ENCODE measurements at regions not wholly inside any gene's neighbourhood (a gene's known extent, or its start where the extent isn't known, plus 50 kb on each side); places are given as distances from the start of the nearest gene placed in this dataset.
"Not testable (repeated sequence)": the region's sequence is repeated elsewhere in the genome, so short reads cannot be mapped to it uniquely, and the experiment has no call there.

- TF ChIP-seq CTCF (IDR thresholded peaks at IDR 0.05): no peak
- TF ChIP-seq POLR2A (IDR thresholded peaks at IDR 0.05): no peak
- no peaks in the 10 kb centered on the region for H3K36me3 ChIP-seq
- no peak overlapping the region for H3K27ac ChIP-seq
- no peaks in the 10 kb centered on the region for H3K4me1 ChIP-seq
- WGBS (ENCODE audit: insufficient coverage, low coverage, low lambda C conversion rate, missing lambda C conversion rate): 24% methylated on average over 3 of the region's 3 CpGs
- H3K27me3 ChIP-seq: no peaks in the 10 kb centered on the region
- DNase-seq (no peak), ATAC-seq (no peak)
- intact Hi-C loops (cut with DNase I): no loop called here
- H3K9me3 ChIP-seq: no peaks in the 10 kb centered on the region
- H3K4me3 ChIP-seq: no peak overlapping the region
Measured at GRCh38 chr2:41204315-41204714, 752.4 kb upstream of the SLC8A1 start.

GRCh38 chr2:41206004-41206403, 754.1 kb upstream of the SLC8A1 start:
- WGBS (ENCODE audit: insufficient coverage, low coverage, low lambda C conversion rate, missing lambda C conversion rate): 38% methylated on average over 1 of the region's 1 CpG
- TF ChIP-seq CTCF (IDR thresholded peaks at IDR 0.05) (no peak), POLR2A (IDR thresholded peaks at IDR 0.05) (no peak)
- Histone ChIP-seq H3K4me3 (no peak overlapping the region), H3K36me3 (no peaks in the 10 kb centered on the region), H3K27me3 (no peaks in the 10 kb centered on the region), H3K4me1 (no peaks in the 10 kb centered on the region), H3K27ac (no peak overlapping the region), H3K9me3 (no peaks in the 10 kb centered on the region)
- DNase-seq: no peak
- no peak for ATAC-seq
- intact Hi-C loops (cut with DNase I): no loop called here

GRCh38 chr2:41207578-41207977, 755.7 kb upstream of the SLC8A1 start:
- ATAC-seq: no peak
- Histone ChIP-seq H3K4me3 (no peak overlapping the region), H3K36me3 (no peaks in the 10 kb centered on the region), H3K27me3 (no peaks in the 10 kb centered on the region), H3K27ac (no peak overlapping the region), H3K9me3 (no peaks in the 10 kb centered on the region), H3K4me1 (no peaks in the 10 kb centered on the region)
- intact Hi-C loops (cut with DNase I): no loop called here
- TF ChIP-seq POLR2A (IDR thresholded peaks at IDR 0.05) (no peak), CTCF (IDR thresholded peaks at IDR 0.05) (no peak)
- WGBS (ENCODE audit: insufficient coverage, low coverage, low lambda C conversion rate, missing lambda C conversion rate): no CpG with 5 or more reads among the region's 2 CpGs
- DNase-seq: no peak

- H3K9me3 ChIP-seq; H3K4me3 ChIP-seq; ATAC-seq; H3K27ac ChIP-seq; intact Hi-C loops (cut with DNase I); DNase-seq; H3K27me3 ChIP-seq; H3K36me3 ChIP-seq; H3K4me1 ChIP-seq: not testable (repeated sequence)
- 44% methylated on average over 4 of the region's 4 CpGs for WGBS (ENCODE audit: insufficient coverage, low coverage, low lambda C conversion rate, missing lambda C conversion rate)
Measured at GRCh38 chr2:41210030-41210429, 758.1 kb upstream of the SLC8A1 start.

- intact Hi-C loops (cut with DNase I): no loop called here
- Histone ChIP-seq H3K9me3 (no peaks in the 10 kb centered on the region), H3K27me3 (no peaks in the 10 kb centered on the region), H3K27ac (no peak overlapping the region), H3K4me1 (no peaks in the 10 kb centered on the region), H3K4me3 (no peak overlapping the region), H3K36me3 (no peaks in the 10 kb centered on the region)
- no peak for ATAC-seq
- DNase-seq: no peak
- WGBS (ENCODE audit: insufficient coverage, low coverage, low lambda C conversion rate, missing lambda C conversion rate): 25% methylated on average over 1 of the region's 1 CpG
- TF ChIP-seq POLR2A (IDR thresholded peaks at IDR 0.05) (no peak), CTCF (IDR thresholded peaks at IDR 0.05) (no peak)
Measured at GRCh38 chr2:41216978-41217377, 765.1 kb upstream of the SLC8A1 start.
